K562 (cell line): ENCODE measurements at regions not wholly inside any gene's neighbourhood (a gene's known extent, or its start where the extent isn't known, plus 50 kb on each side); places are given as distances from the start of the nearest gene placed in this dataset.

Experiments
- ATAC-seq: fragments of 200-7000 bp; cut with Tn5 transposase; 3 replicates; pipeline ENCODE4 v1.9.1; 2020; ENCODE audit warnings: moderate library complexity
- BruUV-seq: library from RNA; stranded (reverse); fragments of 400-500 nt; replicated peaks from 2 replicates; lab custom pipeline; 2021; lab: Mats Ljungman, UMichigan
- CTCF ChIA-PET: fragments of 300-600 bp; formaldehyde crosslinking; extraction: SDS; loops from one replicate; lab custom pipeline; 2021; ENCODE audit warnings: low intra/inter-chr PET ratio; lab: Yijun Ruan, JAX
- POLR2A ChIA-PET: fragments of 300-600, 350-650 bp; sonication (Branson Sonifier 250); formaldehyde crosslinking; extraction: SDS; loops from one replicate; lab custom pipeline; 2021; ENCODE audit warnings: antibody characterized with exemption, inconsistent platforms; lab: Yijun Ruan, JAX
- DNase-seq, 4 experiments: peaks; one replicate each; pipeline versions ENCODE4 v3.0.0 to v3.0.0-alpha.2; 2011 to 2018; ENCODE audit warnings: low spot score in 3 of 4, mixed read lengths in 3 of 4; ENCODE audit errors: extremely low read depth in 1 of 4
- FAIRE-seq: peaks from 2 replicates; lab custom pipeline; 2011; peaks lifted over from hg19 to GRCh38; lab: Jason Lieb, UNC
- H2AFZ ChIP-seq: 2 replicates; pipeline ENCODE4 v1.6.0; 2011; ENCODE audit warnings: low read depth, low read length, control low read depth, inconsistent platforms
- H3K27ac ChIP-seq: fragments of 200-600 bp; 3 replicates; pipeline ENCODE4 v1.8.0; 2011; ENCODE audit warnings: low read depth, mild to moderate bottlenecking, control low read depth, inconsistent platforms, low read length, moderate library complexity, mixed read lengths; ENCODE audit errors: extremely low read depth
- H3K27me3 ChIP-seq, 2 experiments: fragments of 300-600 bp in 1 of 2; 2 replicates in 1 of 2; 3 replicates in 1 of 2; pipeline versions ENCODE4 v1.6.0 to v1.8.0; 2011; ENCODE audit warnings: inconsistent platforms in 2 of 2, low read length in 2 of 2, mild to moderate bottlenecking in 1 of 2, mixed read lengths in 1 of 2, moderate library complexity in 1 of 2; ENCODE audit not compliant: control insufficient read depth in 2 of 2, insufficient read depth in 2 of 2
- H3K36me3 ChIP-seq: fragments of 300-600 bp; 3 replicates; pipeline ENCODE4 v1.8.0; 2011; ENCODE audit warnings: mild to moderate bottlenecking, low read length, inconsistent platforms; ENCODE audit not compliant: control insufficient read depth, insufficient read depth
- H3K4me1 ChIP-seq, 2 experiments: fragments of 200-600 bp in 1 of 2; replicated peaks in 1 of 2; 2 replicates in 1 of 2; 3 replicates in 1 of 2; pipeline versions ENCODE4 v1.5.1 to v1.8.0; 2011; ENCODE audit warnings: inconsistent platforms in 2 of 2, low read length in 2 of 2, mild to moderate bottlenecking in 1 of 2, mixed read lengths in 1 of 2, moderate library complexity in 1 of 2; ENCODE audit not compliant: control insufficient read depth in 2 of 2, insufficient read depth in 2 of 2
- H3K4me2 ChIP-seq: 2 replicates; pipeline ENCODE4 v1.6.1; 2011; ENCODE audit warnings: low read length, control low read depth, inconsistent platforms, mixed read lengths; ENCODE audit not compliant: insufficient read depth
- H3K4me3 ChIP-seq: fragments of 200-600 bp; sonication (generic), shearing (Covaris generic); 2 replicates; pipeline ENCODE4 v1.5.1; 2016; ENCODE audit warnings: control low read depth, inconsistent platforms
- H3K79me2 ChIP-seq: fragments of 200-600 bp; 3 replicates; pipeline ENCODE4 v1.8.0; 2011; ENCODE audit warnings: low read length, inconsistent platforms; ENCODE audit not compliant: control insufficient read depth, insufficient read depth
- H3K9ac ChIP-seq, 2 experiments: 2 replicates each; pipeline versions ENCODE4 v1.6.0 to v1.6.1; 2011; ENCODE audit warnings: low read depth in 2 of 2, low read length in 2 of 2, control low read depth in 1 of 2, inconsistent platforms in 1 of 2, mild to moderate bottlenecking in 1 of 2, mixed read lengths in 1 of 2; ENCODE audit not compliant: insufficient read depth in 1 of 2
- H3K9me1 ChIP-seq: one replicate; pipeline ENCODE4 v1.6.0; 2011; ENCODE audit warnings: inconsistent platforms, mild to moderate bottlenecking, low read length, moderate library complexity; ENCODE audit not compliant: control insufficient read depth, insufficient read depth
- H3K9me3 ChIP-seq: replicated peaks from 2 replicates; pipeline ENCODE4 v1.5.1; 2011; ENCODE audit warnings: low read depth, low read length, inconsistent platforms; ENCODE audit not compliant: control insufficient read depth, insufficient read depth
- H4K20me1 ChIP-seq: replicated peaks from 2 replicates; pipeline ENCODE4 v1.6.1; 2011; ENCODE audit warnings: low read length, inconsistent platforms, mixed read lengths; ENCODE audit not compliant: control insufficient read depth, insufficient read depth
- ELF2 ChIP-seq: fragments of 250-450 bp; sonication (Bioruptor Pico); IDR thresholded peaks from 2 replicates; pipeline ENCODE4 v1.5.0; 2021; ENCODE audit warnings: mild to moderate bottlenecking
- FUS ChIP-seq: fragments of 200-400 bp; formaldehyde crosslinking; optimal IDR thresholded peaks from 2 replicates; pipeline ENCODE3; 2017; ENCODE audit warnings: low read depth, low read length
- MTA1 ChIP-seq: fragments of 450-650 bp; IDR thresholded peaks from 2 replicates; pipeline ENCODE4 v1.6.1; 2017; ENCODE audit warnings: borderline replicate concordance
- MTF1 ChIP-seq: fragments of 250-450 bp; sonication (Bioruptor Pico); IDR thresholded peaks from 2 replicates; pipeline ENCODE4 v1.9.0; 2021; ENCODE audit warnings: moderate library complexity, mild to moderate bottlenecking, inconsistent platforms, borderline replicate concordance
- NFIX ChIP-seq: fragments of 250-450 bp; sonication (Bioruptor Pico); IDR thresholded peaks from 2 replicates; pipeline ENCODE4 v1.4.0; 2020; ENCODE audit warnings: low read depth, mild to moderate bottlenecking, moderate library complexity
- SRSF9 ChIP-seq: fragments of 200-400 bp; formaldehyde crosslinking; IDR thresholded peaks from 2 replicates; pipeline ENCODE4 v1.6.1; 2017; ENCODE audit warnings: low read depth, low read length, borderline replicate concordance
- XRCC4 ChIP-seq: IDR thresholded peaks from one replicate; pipeline ENCODE4 v1.6.1; 2011; ENCODE audit not compliant: insufficient read depth, insufficient read length; ENCODE audit errors: extremely low read depth
- ZNF121 ChIP-seq: sonication (generic); formaldehyde crosslinking; conservative IDR thresholded peaks from 2 replicates; pipeline ENCODE4 v1.8.0; 2022; ENCODE audit warnings: missing genetic modification reagents
- ZNF184 ChIP-seq: sonication (generic); formaldehyde crosslinking; IDR thresholded peaks from 2 replicates; pipeline ENCODE4 v1.5.0; 2020; ENCODE audit warnings: missing genetic modification reagents
- in situ Hi-C: fragments of 300-500 bp; cut with MboI; formaldehyde crosslinking; loops from 4 replicates; pipeline ENCODE4 v1.15.0; 2018; ENCODE audit warnings: inconsistent platforms, mixed read lengths
- intact Hi-C: fragments of 100-400 bp; cut with micrococcal nuclease; formaldehyde crosslinking; loops from 2 replicates; pipeline ENCODE4 v1.14.2; 2022
- TF ChIP-seq, protein P1 (sequence below), 2 experiments: fragments of 450-650 bp in 1 of 2; IDR thresholded peaks; 2 replicates each; pipeline ENCODE4 v1.6.1; 2011 to 2017; ENCODE audit warnings: low read depth in 2 of 2, antibody characterized with exemption in 1 of 2, borderline replicate concordance in 1 of 2, low read length in 1 of 2, mild to moderate bottlenecking in 1 of 2, mixed read lengths in 1 of 2; ENCODE audit not compliant: control insufficient read depth in 1 of 2
- TF ChIP-seq, protein P2 (sequence below): fragments of 450-650 bp; IDR thresholded peaks from 2 replicates; pipeline ENCODE4 v1.7.0; 2016; ENCODE audit warnings: borderline replicate concordance

DNA sequence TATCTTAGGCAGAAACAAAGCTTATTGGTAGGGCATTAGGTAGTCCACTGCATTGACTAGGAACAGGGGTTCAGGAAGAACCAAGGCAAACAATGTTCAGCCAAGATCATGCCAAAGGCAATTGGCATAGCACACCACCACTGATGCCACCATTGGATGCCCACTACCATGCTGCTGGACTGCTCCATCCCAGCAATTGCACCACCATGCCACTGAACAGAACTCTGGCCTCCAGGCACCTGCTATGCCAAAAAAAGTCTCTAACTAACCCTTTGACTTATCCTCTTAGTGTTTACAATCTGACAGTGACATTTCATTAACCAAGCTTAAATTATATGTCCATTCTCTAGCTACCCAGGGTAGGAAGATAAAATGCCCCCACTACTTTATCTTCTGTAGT is 509.6 kb upstream of the CAMK1G start:
- intact Hi-C loops: no loop called here
- no peak overlapping the region for H3K9ac ChIP-seq
- H3K4me2 ChIP-seq: no peak overlapping the region
- no peaks in the 10 kb centered on the region for H3K4me1 ChIP-seq
- no peaks in the 10 kb centered on the region for H3K9me3 ChIP-seq
- H3K27ac ChIP-seq: no peak overlapping the region
- FAIRE-seq (no peak), ATAC-seq (no peak), DNase-seq (no peak)
- no peak overlapping the region for H2AFZ ChIP-seq
- H3K27me3 ChIP-seq: no peaks in the 10 kb centered on the region
- in situ Hi-C loops: no loop called here
- H3K79me2 ChIP-seq: no peaks in the 10 kb centered on the region
- no peaks in the 10 kb centered on the region for H3K9me1 ChIP-seq
- H4K20me1 ChIP-seq: no peaks in the 10 kb centered on the region
- POLR2A ChIA-PET: no interaction called here
- H3K36me3 ChIP-seq: no peaks in the 10 kb centered on the region
- H3K4me3 ChIP-seq: no peak overlapping the region
- TF ChIP-seq FUS (no peak), ZNF184 (no peak)
- CTCF ChIA-PET: no interaction called here
- BruUV-seq: no TSS peak

DNA sequence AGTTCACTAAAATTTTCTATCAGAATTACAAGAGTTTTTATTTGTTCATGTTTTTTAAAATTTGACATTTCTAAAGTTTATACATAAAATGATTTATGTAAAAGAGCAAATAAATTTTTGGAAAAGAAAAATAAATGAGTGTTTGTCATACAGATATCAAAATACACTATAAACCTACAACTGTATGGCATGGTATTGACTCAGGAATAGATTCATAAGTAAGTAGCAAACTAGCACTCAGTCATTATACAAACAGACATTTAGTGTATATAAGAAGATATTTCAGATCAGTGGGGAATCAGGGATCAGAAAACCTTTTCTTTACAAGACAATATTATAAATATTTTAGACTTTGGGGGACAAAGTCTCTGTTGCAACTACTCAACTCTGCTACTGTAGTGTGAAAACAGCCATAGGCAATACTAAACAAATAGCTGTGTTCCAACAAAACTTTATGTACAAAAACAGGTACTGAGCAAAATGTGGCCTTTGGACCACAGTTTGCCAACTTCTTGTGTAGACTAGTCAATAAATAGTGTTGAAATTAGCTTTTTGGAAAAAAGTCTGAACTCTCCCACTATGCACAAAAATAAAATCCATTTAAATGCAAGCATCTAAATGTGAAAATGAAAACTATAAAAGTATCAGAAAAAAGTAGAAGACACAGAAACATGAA is 508.8 kb upstream of the CAMK1G start:
- no peaks in the 10 kb centered on the region for H3K9me3 ChIP-seq
- ChIA-PET POLR2A (no interaction called here), CTCF (no interaction called here)
- H3K4me2 ChIP-seq: no peak overlapping the region
- H3K79me2 ChIP-seq: no peaks in the 10 kb centered on the region
- H3K27ac ChIP-seq: no peak overlapping the region
- H3K27me3 ChIP-seq: no peaks in the 10 kb centered on the region
- no peaks in the 10 kb centered on the region for H3K4me1 ChIP-seq
- no peaks in the 10 kb centered on the region for H3K36me3 ChIP-seq
- no TSS peak for BruUV-seq
- DNase-seq (no peak), ATAC-seq (no peak), FAIRE-seq (no peak)
- intact Hi-C loops: no loop called here
- in situ Hi-C loops: no loop called here
- no peak overlapping the region for H3K9ac ChIP-seq
- no peaks in the 10 kb centered on the region for H3K9me1 ChIP-seq
- H2AFZ ChIP-seq: no peak overlapping the region
- H3K4me3 ChIP-seq: no peak overlapping the region
- H4K20me1 ChIP-seq: no peaks in the 10 kb centered on the region
- TF ChIP-seq SRSF9: no peak
- no peak for TF ChIP-seq NFIX
- TF ChIP-seq, protein P1, sequence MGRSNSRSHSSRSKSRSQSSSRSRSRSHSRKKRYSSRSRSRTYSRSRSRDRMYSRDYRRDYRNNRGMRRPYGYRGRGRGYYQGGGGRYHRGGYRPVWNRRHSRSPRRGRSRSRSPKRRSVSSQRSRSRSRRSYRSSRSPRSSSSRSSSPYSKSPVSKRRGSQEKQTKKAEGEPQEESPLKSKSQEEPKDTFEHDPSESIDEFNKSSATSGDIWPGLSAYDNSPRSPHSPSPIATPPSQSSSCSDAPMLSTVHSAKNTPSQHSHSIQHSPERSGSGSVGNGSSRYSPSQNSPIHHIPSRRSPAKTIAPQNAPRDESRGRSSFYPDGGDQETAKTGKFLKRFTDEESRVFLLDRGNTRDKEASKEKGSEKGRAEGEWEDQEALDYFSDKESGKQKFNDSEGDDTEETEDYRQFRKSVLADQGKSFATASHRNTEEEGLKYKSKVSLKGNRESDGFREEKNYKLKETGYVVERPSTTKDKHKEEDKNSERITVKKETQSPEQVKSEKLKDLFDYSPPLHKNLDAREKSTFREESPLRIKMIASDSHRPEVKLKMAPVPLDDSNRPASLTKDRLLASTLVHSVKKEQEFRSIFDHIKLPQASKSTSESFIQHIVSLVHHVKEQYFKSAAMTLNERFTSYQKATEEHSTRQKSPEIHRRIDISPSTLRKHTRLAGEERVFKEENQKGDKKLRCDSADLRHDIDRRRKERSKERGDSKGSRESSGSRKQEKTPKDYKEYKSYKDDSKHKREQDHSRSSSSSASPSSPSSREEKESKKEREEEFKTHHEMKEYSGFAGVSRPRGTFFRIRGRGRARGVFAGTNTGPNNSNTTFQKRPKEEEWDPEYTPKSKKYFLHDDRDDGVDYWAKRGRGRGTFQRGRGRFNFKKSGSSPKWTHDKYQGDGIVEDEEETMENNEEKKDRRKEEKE (IDR thresholded peaks at IDR 0.05; ENCODE audit: borderline replicate concordance in 1 of 2, control insufficient read depth in 1 of 2, low read depth in 2 of 2, low read length in 1 of 2): no peak
- no peak for TF ChIP-seq MTF1 (CRISPR knock-in tag)
- TF ChIP-seq ELF2 (CRISPR knock-in tag): no peak
- TF ChIP-seq XRCC4: no peak
- no peak for TF ChIP-seq MTA1
- TF ChIP-seq ZNF121 (CRISPR knock-in tag): no peak
- TF ChIP-seq, protein P2, sequence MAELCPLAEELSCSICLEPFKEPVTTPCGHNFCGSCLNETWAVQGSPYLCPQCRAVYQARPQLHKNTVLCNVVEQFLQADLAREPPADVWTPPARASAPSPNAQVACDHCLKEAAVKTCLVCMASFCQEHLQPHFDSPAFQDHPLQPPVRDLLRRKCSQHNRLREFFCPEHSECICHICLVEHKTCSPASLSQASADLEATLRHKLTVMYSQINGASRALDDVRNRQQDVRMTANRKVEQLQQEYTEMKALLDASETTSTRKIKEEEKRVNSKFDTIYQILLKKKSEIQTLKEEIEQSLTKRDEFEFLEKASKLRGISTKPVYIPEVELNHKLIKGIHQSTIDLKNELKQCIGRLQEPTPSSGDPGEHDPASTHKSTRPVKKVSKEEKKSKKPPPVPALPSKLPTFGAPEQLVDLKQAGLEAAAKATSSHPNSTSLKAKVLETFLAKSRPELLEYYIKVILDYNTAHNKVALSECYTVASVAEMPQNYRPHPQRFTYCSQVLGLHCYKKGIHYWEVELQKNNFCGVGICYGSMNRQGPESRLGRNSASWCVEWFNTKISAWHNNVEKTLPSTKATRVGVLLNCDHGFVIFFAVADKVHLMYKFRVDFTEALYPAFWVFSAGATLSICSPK: no peak
